ENCODE measurements at regions not wholly inside any gene's neighbourhood (a gene's known extent, or its start where the extent isn't known, plus 50 kb on each side); places are given as distances from the start of the nearest gene placed in this dataset.

- no peak for TF ChIP-seq MXI1 (conservative IDR thresholded peaks at IDR 0.05; ENCODE audit: poor library complexity, severe bottlenecking)
- no peak for TF ChIP-seq REST (IDR thresholded peaks at IDR 0.05; ENCODE audit: borderline replicate concordance)
Measured at GRCh38 chr5:91957666-91958065, 574.5 kb upstream of the ARRDC3 start.
